ENCODE measurements at regions not wholly inside any gene's neighbourhood (a gene's known extent, or its start where the extent isn't known, plus 50 kb on each side); places are given as distances from the start of the nearest gene placed in this dataset.

- Histone ChIP-seq H3K9me1 (ENCODE audit: insufficient read depth, low read length) (no peaks in the 10 kb centered on the region), H2AK5ac (ENCODE audit: low read depth, low read length) (no peak overlapping the region), H3K4me3 (ENCODE audit: insufficient read depth, low read depth, low read length) (no peak overlapping the region), H2AK9ac (replicated peaks; ENCODE audit: low read depth, low read length, poor library complexity) (no peak overlapping the region), H3K18ac (ENCODE audit: low read depth, low read length) (no peak overlapping the region), H2BK15ac (ENCODE audit: low read depth, low read length) (no peak overlapping the region), H4K8ac (ENCODE audit: low read depth in 2 of 2, low read length in 2 of 2) (no peak overlapping the region), H4K5ac (ENCODE audit: low read depth, low read length) (no peak overlapping the region), H3K14ac (replicated peaks; ENCODE audit: low read depth, low read length) (no peak overlapping the region), H3K56ac (ENCODE audit: extremely low read depth, insufficient read depth, low read length) (no peak overlapping the region), H3K27me3 (ENCODE audit: control insufficient read depth, insufficient read depth, low read length) (no peaks in the 10 kb centered on the region), H3K9me3 (ENCODE audit: control insufficient read depth, insufficient read depth, low read length) (no peaks in the 10 kb centered on the region; the same call in 1 of the 2 replicates), H3K36me3 (ENCODE audit: control insufficient read depth, insufficient read depth, low read length) (no peaks in the 10 kb centered on the region), H3K4me2 (ENCODE audit: low read depth, low read length) (no peak overlapping the region), H2AFZ (replicated peaks; ENCODE audit: low read length, poor library complexity) (no peak overlapping the region), H4K20me1 (ENCODE audit: insufficient read depth, low read length) (no peaks in the 10 kb centered on the region), H4K91ac (ENCODE audit: insufficient read depth, low read depth, low read length) (no peak overlapping the region), H2BK120ac (ENCODE audit: low read depth, low read length) (no peak overlapping the region), H2BK5ac (ENCODE audit: low read depth, low read length, poor library complexity, severe bottlenecking) (no peak overlapping the region), H3K27ac (ENCODE audit: insufficient read depth, low read length) (no peak overlapping the region), H2BK20ac (ENCODE audit: low read depth, low read length) (no peak overlapping the region), H3K79me1 (ENCODE audit: low read depth in 1 of 2, low read length in 2 of 2) (no peaks in the 10 kb centered on the region), H3K23ac (ENCODE audit: low read depth, low read length) (no peak overlapping the region), H3K4me1 (ENCODE audit: control insufficient read depth, insufficient read depth, low read length) (no peaks in the 10 kb centered on the region), H3K9ac (ENCODE audit: low read depth, low read length) (no peak overlapping the region), H3K4ac (ENCODE audit: low read depth, low read length) (no peak overlapping the region)
- POLR2A ChIA-PET (ENCODE audit: unreplicated experiment) = no interaction called here
- WGBS, 2 experiments (ENCODE audit: extremely low coverage in 2 of 2, insufficient read length in 1 of 2) = no CpG with 5 or more reads among the region's 3 CpGs
- intact Hi-C loops (cut with micrococcal nuclease) (no loop called here), in situ Hi-C loops (cut with MboI; ENCODE audit: low sequenced_read_pairs) (no loop called here), dilution Hi-C loops (cut with HindIII; ENCODE audit: low sequenced_read_pairs, unreplicated experiment) (no loop called here)
- ATAC-seq (ENCODE audit: low read depth) = no peak
- TF ChIP-seq USF2 (IDR thresholded peaks at IDR 0.05; ENCODE audit: low read depth, low read length) (no peak), FOS (IDR thresholded peaks at IDR 0.05; ENCODE audit: low read depth, low read length) (no peak), RAD21 (IDR thresholded peaks at IDR 0.05; ENCODE audit: low read length) (no peak), SMC3 (IDR thresholded peaks at IDR 0.05; ENCODE audit: low read depth, low read length) (no peak), MXI1 (IDR thresholded peaks at IDR 0.05; ENCODE audit: borderline replicate concordance, low read depth, low read length) (no peak), RFX5 (IDR thresholded peaks at IDR 0.05; ENCODE audit: low read depth, low read length) (no peak), MAZ (IDR thresholded peaks at IDR 0.05; ENCODE audit: borderline replicate concordance, low read depth, low read length) (no peak), RCOR1 (IDR thresholded peaks at IDR 0.05; ENCODE audit: insufficient replicate concordance, low read length) (no peak), POLR2A (IDR thresholded peaks at IDR 0.05; ENCODE audit: low read depth, low read length) (no peak), CHD1 (IDR thresholded peaks at IDR 0.05; ENCODE audit: low read depth, low read length) (no peak), CTCF (conservative IDR thresholded peaks at IDR 0.05; ENCODE audit: low read depth, low read length) (no peak), CEBPB (IDR thresholded peaks at IDR 0.05; ENCODE audit: low read depth, low read length) (no peak), NFE2L2 (IDR thresholded peaks at IDR 0.05; ENCODE audit: low read depth, low read length) (no peak), BHLHE40 (IDR thresholded peaks at IDR 0.05; ENCODE audit: low read depth, low read length) (no peak), MAFK (IDR thresholded peaks at IDR 0.05; ENCODE audit: low read depth, low read length) (no peak)
- TF ChIP-seq, protein P1, sequence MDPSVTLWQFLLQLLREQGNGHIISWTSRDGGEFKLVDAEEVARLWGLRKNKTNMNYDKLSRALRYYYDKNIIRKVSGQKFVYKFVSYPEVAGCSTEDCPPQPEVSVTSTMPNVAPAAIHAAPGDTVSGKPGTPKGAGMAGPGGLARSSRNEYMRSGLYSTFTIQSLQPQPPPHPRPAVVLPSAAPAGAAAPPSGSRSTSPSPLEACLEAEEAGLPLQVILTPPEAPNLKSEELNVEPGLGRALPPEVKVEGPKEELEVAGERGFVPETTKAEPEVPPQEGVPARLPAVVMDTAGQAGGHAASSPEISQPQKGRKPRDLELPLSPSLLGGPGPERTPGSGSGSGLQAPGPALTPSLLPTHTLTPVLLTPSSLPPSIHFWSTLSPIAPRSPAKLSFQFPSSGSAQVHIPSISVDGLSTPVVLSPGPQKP (IDR thresholded peaks at IDR 0.05; ENCODE audit: borderline replicate concordance, low read depth, low read length) = no peak
- BruUV-seq (replicated peaks) = no TSS peak
- CTCF ChIA-PET = no interaction called here
- DNase-seq = no peak
Observed at GRCh38 chr13:89750371-89750770, 1597.1 kb upstream of the MIR17HG start.

Data from IMR-90 (cell line).